ENCODE measurements at regions not wholly inside any gene's neighbourhood (a gene's known extent, or its start where the extent isn't known, plus 50 kb on each side); places are given as distances from the start of the nearest gene placed in this dataset.
"Not testable (repeated sequence)": the region's sequence is repeated elsewhere in the genome, so short reads cannot be mapped to it uniquely, and the experiment has no call there.

DNA sequence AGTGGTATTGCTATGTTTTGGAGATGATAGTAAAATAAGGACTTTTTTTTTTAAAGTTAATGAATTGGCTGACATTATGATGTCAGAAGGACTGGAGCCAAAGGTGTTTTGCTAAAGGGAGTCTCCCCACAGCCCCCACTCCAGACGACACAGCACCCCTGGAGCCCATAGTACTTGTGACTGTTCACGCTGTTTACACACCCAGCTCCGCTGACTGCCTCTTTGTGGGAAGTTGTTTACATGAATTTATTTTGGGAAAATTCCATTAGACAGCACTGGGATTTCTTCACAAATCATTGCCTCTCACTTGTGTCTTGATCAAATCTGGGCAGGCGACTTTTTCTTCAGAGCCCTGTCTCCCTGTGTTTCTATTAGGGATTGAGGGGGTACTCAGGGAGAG is 108.6 kb downstream of the C17orf67 start:
- DNase-seq (ENCODE audit: low read depth, low spot score): no peak
- CTCF ChIA-PET: interaction anchor here (1.0 to 4.1 kb wide), 3 partner anchors 9 to 226 kb away, joined by 3 to 33 read pairs (median 3); no protein-coding TSS in a partner anchor
- no peak overlapping the region for H3K4me3 ChIP-seq (ENCODE audit: low read depth, low read length)
- POLR2A ChIA-PET: no interaction called here
- TF ChIP-seq, protein P1, sequence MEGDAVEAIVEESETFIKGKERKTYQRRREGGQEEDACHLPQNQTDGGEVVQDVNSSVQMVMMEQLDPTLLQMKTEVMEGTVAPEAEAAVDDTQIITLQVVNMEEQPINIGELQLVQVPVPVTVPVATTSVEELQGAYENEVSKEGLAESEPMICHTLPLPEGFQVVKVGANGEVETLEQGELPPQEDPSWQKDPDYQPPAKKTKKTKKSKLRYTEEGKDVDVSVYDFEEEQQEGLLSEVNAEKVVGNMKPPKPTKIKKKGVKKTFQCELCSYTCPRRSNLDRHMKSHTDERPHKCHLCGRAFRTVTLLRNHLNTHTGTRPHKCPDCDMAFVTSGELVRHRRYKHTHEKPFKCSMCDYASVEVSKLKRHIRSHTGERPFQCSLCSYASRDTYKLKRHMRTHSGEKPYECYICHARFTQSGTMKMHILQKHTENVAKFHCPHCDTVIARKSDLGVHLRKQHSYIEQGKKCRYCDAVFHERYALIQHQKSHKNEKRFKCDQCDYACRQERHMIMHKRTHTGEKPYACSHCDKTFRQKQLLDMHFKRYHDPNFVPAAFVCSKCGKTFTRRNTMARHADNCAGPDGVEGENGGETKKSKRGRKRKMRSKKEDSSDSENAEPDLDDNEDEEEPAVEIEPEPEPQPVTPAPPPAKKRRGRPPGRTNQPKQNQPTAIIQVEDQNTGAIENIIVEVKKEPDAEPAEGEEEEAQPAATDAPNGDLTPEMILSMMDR (IDR thresholded peaks at IDR 0.05; ENCODE audit: insufficient read depth, low read length, missing control alignments): no peak

DNA sequence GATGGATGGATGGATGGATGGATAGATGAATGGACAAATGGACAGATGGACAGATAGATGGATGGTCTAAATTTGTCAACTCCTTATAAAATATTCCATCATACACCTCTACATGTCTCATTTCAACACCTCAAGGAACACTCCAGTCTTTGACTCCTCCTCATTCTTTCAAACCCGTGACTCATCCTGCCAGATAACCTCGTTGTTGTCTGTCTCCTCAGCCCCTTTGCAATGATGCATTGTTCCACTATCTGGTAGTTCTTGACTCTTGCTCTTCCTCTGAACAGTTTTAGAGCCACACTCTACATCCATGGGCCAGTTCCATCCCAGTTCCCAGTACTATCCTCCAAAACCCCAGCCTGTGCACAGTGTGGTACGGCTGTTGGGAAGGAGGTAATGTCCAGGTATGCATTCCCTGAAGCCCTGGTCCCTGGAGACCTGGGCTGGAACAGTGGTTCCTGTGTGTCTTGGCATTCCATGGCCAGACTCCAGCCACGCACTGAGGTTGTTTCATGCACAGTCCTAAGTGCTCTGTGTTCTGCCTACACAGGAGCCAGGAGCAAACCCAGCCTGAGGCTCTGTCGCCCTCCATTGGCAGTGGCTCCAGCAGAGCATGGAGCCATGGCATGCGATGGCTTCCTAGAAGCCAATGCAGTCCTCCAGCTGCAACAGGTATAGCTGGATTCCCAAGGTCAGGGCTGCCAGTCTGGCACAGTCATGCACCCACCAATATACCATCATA is 105.7 kb downstream of the C17orf67 start:
- ChIA-PET POLR2A (no interaction called here), CTCF (interaction anchor here (3.2 kb wide), 1 partner anchor 12 kb away, joined by 11 read pairs; no protein-coding TSS in a partner anchor)
- H3K4me3 ChIP-seq (ENCODE audit: low read depth, low read length): no peak overlapping the region
- no peak for DNase-seq (ENCODE audit: low read depth, low spot score)
- TF ChIP-seq, protein P1 (IDR thresholded peaks at IDR 0.05; ENCODE audit: insufficient read depth, low read length, missing control alignments): no peak

DNA sequence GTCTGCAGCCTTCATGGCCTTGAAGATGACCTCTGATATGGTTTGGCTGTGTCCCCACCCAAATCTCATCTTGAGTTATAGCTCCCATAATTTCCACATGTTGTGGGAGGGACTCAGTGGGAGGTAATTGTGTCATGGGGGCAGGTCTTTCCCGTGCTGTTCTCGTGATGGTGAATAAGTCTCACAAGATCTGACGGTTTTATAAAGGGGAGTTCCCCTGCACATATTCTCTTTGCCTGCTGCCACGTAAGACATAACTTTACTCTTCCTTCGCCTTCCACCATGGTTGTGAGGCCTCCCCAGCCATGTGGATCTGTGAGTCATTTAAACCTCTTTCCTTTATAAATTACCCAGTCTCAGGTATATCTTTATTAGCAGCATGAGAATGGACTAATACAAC is 102.6 kb downstream of the C17orf67 start:
- DNase-seq (ENCODE audit: low read depth, low spot score); POLR2A ChIA-PET; H3K4me3 ChIP-seq (ENCODE audit: low read depth, low read length): not testable (repeated sequence)
- CTCF ChIA-PET: interaction anchor here (3.2 kb wide), 1 partner anchor 15 kb away, joined by 11 read pairs; no protein-coding TSS in a partner anchor

DNA sequence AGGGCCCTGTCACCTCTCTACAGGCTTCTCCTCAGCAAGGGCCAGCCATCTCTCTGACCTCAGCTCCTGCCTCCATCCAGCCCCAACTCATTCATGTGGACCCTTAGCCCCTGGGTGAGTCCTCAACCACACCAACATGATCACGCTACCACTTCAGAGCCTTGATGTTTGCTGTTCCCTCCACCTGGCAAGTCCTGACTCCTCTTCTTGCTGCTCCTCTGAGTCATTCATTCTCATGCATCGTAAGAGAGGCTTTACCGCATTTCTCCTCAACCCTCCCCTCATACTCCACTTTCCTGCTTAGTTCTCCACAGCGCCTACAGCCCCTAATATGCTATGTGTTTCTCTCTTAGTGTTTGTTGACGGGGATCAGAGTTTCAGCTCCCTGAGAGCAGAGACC is 99.9 kb downstream of the C17orf67 start:
- ChIA-PET POLR2A (no interaction called here), CTCF (interaction anchor here (0.8 to 0.9 kb wide), 2 partner anchors 17 to 19 kb away, joined by 3 to 4 read pairs; no protein-coding TSS in a partner anchor)
- DNase-seq (ENCODE audit: low read depth, low spot score): no peak
- TF ChIP-seq, protein P1 (IDR thresholded peaks at IDR 0.05; ENCODE audit: insufficient read depth, low read length, missing control alignments): no peak
- H3K4me3 ChIP-seq (ENCODE audit: low read depth, low read length): no peak overlapping the region

DNA sequence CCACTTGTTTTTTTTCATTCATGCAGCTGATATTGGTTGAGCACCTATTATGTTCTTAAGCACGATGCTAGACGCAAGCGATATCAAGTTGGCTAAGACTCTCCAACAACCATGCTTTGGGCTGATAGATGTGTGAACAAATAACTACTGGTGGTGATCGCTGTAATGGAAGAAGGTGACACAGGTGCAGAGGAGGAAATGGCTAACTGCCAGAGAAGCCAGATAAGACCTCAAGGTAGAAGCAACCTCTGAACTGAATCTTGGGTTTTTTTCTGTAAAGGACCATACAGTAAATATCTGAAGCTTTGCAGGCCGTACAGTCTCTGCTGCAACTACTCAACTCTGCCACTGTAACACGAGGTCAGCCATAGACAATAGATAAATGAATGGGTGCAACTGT is 97.9 kb downstream of the C17orf67 start:
- TF ChIP-seq, protein P1 (IDR thresholded peaks at IDR 0.05; ENCODE audit: insufficient read depth, low read length, missing control alignments): no peak
- CTCF ChIA-PET: interaction anchor here (0.9 to 1.1 kb wide), 2 partner anchors 14 to 20 kb away, joined by 3 read pairs; no protein-coding TSS in a partner anchor
- H3K4me3 ChIP-seq (ENCODE audit: low read depth, low read length): no peak overlapping the region
- no peak for DNase-seq (ENCODE audit: low read depth, low spot score)
- POLR2A ChIA-PET: no interaction called here

DNA sequence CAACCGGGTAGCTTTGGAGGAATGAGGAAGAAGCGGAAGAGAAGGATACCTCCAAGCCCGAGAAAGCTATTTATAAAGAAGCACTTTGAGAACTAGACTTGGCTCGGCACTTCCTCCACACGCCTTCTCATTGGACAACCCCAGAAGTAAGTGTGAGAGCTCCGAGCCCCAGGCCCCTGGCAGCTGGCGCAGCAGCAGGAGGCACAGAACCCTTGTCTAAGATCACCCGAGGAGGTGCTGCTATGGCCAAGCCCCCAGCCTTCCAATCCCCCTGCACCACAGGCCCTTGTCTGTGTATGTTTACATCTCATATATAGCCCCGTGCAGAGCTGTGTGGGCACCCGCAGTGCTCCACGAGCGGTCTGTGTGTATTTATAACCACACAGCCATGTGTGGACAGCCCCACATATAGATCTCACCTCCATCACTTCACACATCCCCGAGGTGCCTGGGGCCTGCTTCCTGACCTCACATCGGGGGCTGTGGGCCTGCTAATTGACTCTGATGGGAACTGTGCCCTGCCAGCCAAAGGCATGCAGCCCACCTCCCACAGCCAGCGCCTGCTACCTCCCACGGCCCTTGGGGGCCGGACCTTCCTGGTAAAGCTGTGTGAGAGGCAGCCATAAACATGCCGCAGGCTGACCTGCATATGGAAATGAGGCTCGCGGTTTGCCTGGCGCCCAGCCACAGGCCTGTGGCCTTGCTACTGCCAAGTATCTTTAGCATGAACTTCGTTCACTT is 96.1 kb downstream of the C17orf67 start:
- POLR2A ChIA-PET: no interaction called here
- DNase-seq (ENCODE audit: low read depth, low spot score): no peak
- no peak overlapping the region for H3K4me3 ChIP-seq (ENCODE audit: low read depth, low read length)
- TF ChIP-seq, protein P1 (IDR thresholded peaks at IDR 0.05; ENCODE audit: insufficient read depth, low read length, missing control alignments): no peak
- CTCF ChIA-PET: interaction anchor here (1.1 to 2.5 kb wide), 5 partner anchors 22 to 238 kb away, joined by 3 to 9 read pairs (median 4); partner anchors contain the start of genes COIL and NOG
